Stomach (tissue), 8 donors: ENCODE measurements at regions not wholly inside any gene's neighbourhood (a gene's known extent, or its start where the extent isn't known, plus 50 kb on each side); places are given as distances from the start of the nearest gene placed in this dataset.

Source experiments
- DNase-seq, 2 donors: peaks; one replicate each; pipeline versions ENCODE4 v3.0.0 to v3.0.0-alpha.2; 2013 to 2019
- H3K27ac ChIP-seq, 5 donors: fragments of 200-600 bp in 4 of 5; sonication (generic) in 4 of 5; one replicate each; pipeline ENCODE4 v1.5.1; 2013 to 2019; ENCODE audit warnings: mild to moderate bottlenecking in 1 of 5, moderate library complexity in 1 of 5
- H3K27me3 ChIP-seq, 3 donors: fragments of 200-600 bp; sonication (generic); one replicate each; pipeline ENCODE4 v1.5.1; 2017 to 2019; ENCODE audit warnings: mixed run types in 1 of 3
- H3K36me3 ChIP-seq, 4 donors: fragments of 200-600 bp; sonication (generic); 1 replicate in 3 of 4; 2 replicates in 1 of 4; pipeline ENCODE4 v1.5.1; 2016 to 2019
- H3K4me1 ChIP-seq, 4 donors: fragments of 200-600 bp; sonication (generic); one replicate each; pipeline ENCODE4 v1.5.1; 2016 to 2019
- H3K4me3 ChIP-seq, 4 donors: fragments of 200-600 bp; sonication (generic) in 3 of 4; one replicate each; pipeline ENCODE4 v1.5.1; 2016 to 2019; ENCODE audit warnings: mild to moderate bottlenecking in 1 of 4
- H3K9me3 ChIP-seq, 4 donors: fragments of 200-600 bp; sonication (generic); one replicate each; pipeline ENCODE4 v1.5.1; 2016 to 2019
- EP300 ChIP-seq: sonication (generic); formaldehyde crosslinking; IDR thresholded peaks from one replicate; pipeline ENCODE4 v1.6.1; 2017; ENCODE audit warnings: antibody characterized with exemption
- POLR2A ChIP-seq, 4 donors: fragments of 450-650 bp; IDR thresholded peaks; one replicate each; pipeline ENCODE4 v1.6.1; 2016; ENCODE audit warnings: antibody characterized with exemption in 4 of 4, control low read depth in 2 of 4, mild to moderate bottlenecking in 1 of 4, moderate library complexity in 1 of 4
- POLR2AphosphoS5 ChIP-seq, 3 donors: sonication (generic); formaldehyde crosslinking; IDR thresholded peaks; one replicate each; pipeline ENCODE4 v1.6.1; 2016; ENCODE audit warnings: antibody characterized with exemption in 3 of 3
- WGBS, 5 donors: extraction: QIAGEN DNeasy Blood & Tissue Kit in 3 of 5; methylation state at CpG; one replicate each; pipeline versions ENCODE4 v1.1.5 to v1.1.7; 2013 to 2018; 5-methylcytosine and 5-hydroxymethylcytosine counted together
- intact Hi-C: fragments of 100-400 bp; cut with DNase I; formaldehyde crosslinking; loops from one replicate; pipeline ENCODE4 v1.15.1; 2023; ENCODE audit warnings: low total_unique reads
- TF ChIP-seq, protein P1 (sequence below), 7 experiments: fragments of 450-650 bp in 4 of 7; fragments of 200-600 bp in 3 of 7; sonication (generic) in 3 of 7; IDR thresholded peaks; one replicate each; pipeline ENCODE4 v1.5.1; 2016 to 2019; ENCODE audit warnings: antibody characterized with exemption in 7 of 7, control low read depth in 2 of 7, mild to moderate bottlenecking in 1 of 7
- donor health status: healthy with polysubstance abuse.
- donor health status: Bipolar disorder and iron deficiency.
- donor health status: healthy.

GRCh38 chr1:193974286-193974798 is 787.9 kb upstream of the B3GALT2 start:
- 70 to 86% (median 75%) methylated on average over 3 of the region's 3 CpGs for WGBS, 5 donors
- no peaks in the 10 kb centered on the region for H3K4me1 ChIP-seq
- no peaks in the 10 kb centered on the region for H3K36me3 ChIP-seq
- no peak overlapping the region for H3K4me3 ChIP-seq
- H3K27ac ChIP-seq: no peak overlapping the region
- H3K27me3 ChIP-seq: no peaks in the 10 kb centered on the region
- no peaks in the 10 kb centered on the region for H3K9me3 ChIP-seq
- intact Hi-C loops: no loop called here
- no peak for DNase-seq
- TF ChIP-seq, protein P1, sequence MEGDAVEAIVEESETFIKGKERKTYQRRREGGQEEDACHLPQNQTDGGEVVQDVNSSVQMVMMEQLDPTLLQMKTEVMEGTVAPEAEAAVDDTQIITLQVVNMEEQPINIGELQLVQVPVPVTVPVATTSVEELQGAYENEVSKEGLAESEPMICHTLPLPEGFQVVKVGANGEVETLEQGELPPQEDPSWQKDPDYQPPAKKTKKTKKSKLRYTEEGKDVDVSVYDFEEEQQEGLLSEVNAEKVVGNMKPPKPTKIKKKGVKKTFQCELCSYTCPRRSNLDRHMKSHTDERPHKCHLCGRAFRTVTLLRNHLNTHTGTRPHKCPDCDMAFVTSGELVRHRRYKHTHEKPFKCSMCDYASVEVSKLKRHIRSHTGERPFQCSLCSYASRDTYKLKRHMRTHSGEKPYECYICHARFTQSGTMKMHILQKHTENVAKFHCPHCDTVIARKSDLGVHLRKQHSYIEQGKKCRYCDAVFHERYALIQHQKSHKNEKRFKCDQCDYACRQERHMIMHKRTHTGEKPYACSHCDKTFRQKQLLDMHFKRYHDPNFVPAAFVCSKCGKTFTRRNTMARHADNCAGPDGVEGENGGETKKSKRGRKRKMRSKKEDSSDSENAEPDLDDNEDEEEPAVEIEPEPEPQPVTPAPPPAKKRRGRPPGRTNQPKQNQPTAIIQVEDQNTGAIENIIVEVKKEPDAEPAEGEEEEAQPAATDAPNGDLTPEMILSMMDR (IDR thresholded peaks at IDR 0.05): no peak
- TF ChIP-seq EP300 (no peak), POLR2A (IDR thresholded peaks at IDR 0.05) (no peak), POLR2AphosphoS5 (IDR thresholded peaks at IDR 0.05) (no peak)

GRCh38 chr1:193973428-193973827 is 787.0 kb upstream of the B3GALT2 start:
- WGBS, 5 donors: 92 to 98% (median 94%) methylated on average over 3 of the region's 3 CpGs
- no peak for TF ChIP-seq POLR2AphosphoS5 (IDR thresholded peaks at IDR 0.05)
- TF ChIP-seq POLR2A (IDR thresholded peaks at IDR 0.05): no peak
- TF ChIP-seq, protein P1 (IDR thresholded peaks at IDR 0.05): no peak
- no peak for TF ChIP-seq EP300
- no peaks in the 10 kb centered on the region for H3K4me1 ChIP-seq

GRCh38 chr1:193971595-193971994 is 785.2 kb upstream of the B3GALT2 start:
- Histone ChIP-seq H3K36me3 (no peaks in the 10 kb centered on the region), H3K4me1 (no peaks in the 10 kb centered on the region), H3K27me3 (no peaks in the 10 kb centered on the region), H3K9me3 (no peaks in the 10 kb centered on the region), H3K27ac (no peak overlapping the region), H3K4me3 (no peak overlapping the region)
- WGBS, 5 donors: 71 to 88% (median 80%) methylated on average over 3 of the region's 3 CpGs
- no peak for DNase-seq
- TF ChIP-seq POLR2A (IDR thresholded peaks at IDR 0.05) (no peak), POLR2AphosphoS5 (IDR thresholded peaks at IDR 0.05) (no peak), EP300 (no peak)
- TF ChIP-seq, protein P1 (IDR thresholded peaks at IDR 0.05): no peak
- intact Hi-C loops: no loop called here

More at GRCh38 chr1:193973428-193973827, 787.0 kb upstream of the B3GALT2 start:
- no peaks in the 10 kb centered on the region for H3K9me3 ChIP-seq
- no peak for DNase-seq
- intact Hi-C loops: no loop called here
- H3K27ac ChIP-seq: no peak overlapping the region
- no peaks in the 10 kb centered on the region for H3K27me3 ChIP-seq
- H3K36me3 ChIP-seq: no peaks in the 10 kb centered on the region
- no peak overlapping the region for H3K4me3 ChIP-seq

- TF ChIP-seq POLR2AphosphoS5 (IDR thresholded peaks at IDR 0.05): no peak
- no peak for TF ChIP-seq POLR2A (IDR thresholded peaks at IDR 0.05)
- TF ChIP-seq EP300: no peak
- TF ChIP-seq, protein P1 (IDR thresholded peaks at IDR 0.05): no peak
- no peaks in the 10 kb centered on the region for H3K9me3 ChIP-seq
- WGBS, 5 donors: 49 to 82% (median 61%) methylated on average over 1 of the region's 1 CpG
Observed at GRCh38 chr1:193960499-193960898, 774.1 kb upstream of the B3GALT2 start.

More at GRCh38 chr1:193960499-193960898, 774.1 kb upstream of the B3GALT2 start:
- H3K27me3 ChIP-seq: no peaks in the 10 kb centered on the region
- H3K27ac ChIP-seq: no peak overlapping the region
- H3K4me1 ChIP-seq: no peaks in the 10 kb centered on the region
- no peak overlapping the region for H3K4me3 ChIP-seq
- no peak for DNase-seq
- H3K36me3 ChIP-seq: no peaks in the 10 kb centered on the region
- intact Hi-C loops: no loop called here
